GM23338 (cell line): ENCODE measurements at regions not wholly inside any gene's neighbourhood (a gene's known extent, or its start where the extent isn't known, plus 50 kb on each side); places are given as distances from the start of the nearest gene placed in this dataset.

Experiments
- CTCF ChIP-seq, 2 experiments: fragments of 200-600 bp in 1 of 2; sonication (generic) in 1 of 2; conservative IDR thresholded peaks; 2 replicates each; pipeline versions ENCODE4 v1.5.1 to v1.6.1; 2016 to 2017; ENCODE audit warnings: antibody characterized with exemption in 2 of 2, low read depth in 2 of 2, mild to moderate bottlenecking in 2 of 2, moderate library complexity in 1 of 2
- EZH2 ChIP-seq: fragments of 200-600 bp; sonication (generic); IDR thresholded peaks from one replicate; pipeline ENCODE4 v1.8.0; 2017; ENCODE audit warnings: antibody characterized with exemption, mild to moderate bottlenecking, low read depth; ENCODE audit not compliant: unreplicated experiment
- EZH2phosphoT487 ChIP-seq: fragments of 200-600 bp; sonication (generic); IDR thresholded peaks from one replicate; pipeline ENCODE4 v1.8.1; 2018; ENCODE audit warnings: antibody characterized with exemption; ENCODE audit not compliant: unreplicated experiment
- JUNB ChIP-seq: IDR thresholded peaks from one replicate; pipeline ENCODE4 v1.6.1; 2016; ENCODE audit warnings: antibody characterized with exemption; ENCODE audit not compliant: unreplicated experiment

- TF ChIP-seq EZH2 (no peak), CTCF (conservative IDR thresholded peaks at IDR 0.05; ENCODE audit: low read depth in 2 of 2) (no peak), JUNB (no peak), EZH2phosphoT487 (no peak)
Measured at GRCh38 chr4:159010100-159010499, 92.8 kb upstream of the RAPGEF2 start.
